ENCODE measurements at regions not wholly inside any gene's neighbourhood (a gene's known extent, or its start where the extent isn't known, plus 50 kb on each side); places are given as distances from the start of the nearest gene placed in this dataset.

DNA sequence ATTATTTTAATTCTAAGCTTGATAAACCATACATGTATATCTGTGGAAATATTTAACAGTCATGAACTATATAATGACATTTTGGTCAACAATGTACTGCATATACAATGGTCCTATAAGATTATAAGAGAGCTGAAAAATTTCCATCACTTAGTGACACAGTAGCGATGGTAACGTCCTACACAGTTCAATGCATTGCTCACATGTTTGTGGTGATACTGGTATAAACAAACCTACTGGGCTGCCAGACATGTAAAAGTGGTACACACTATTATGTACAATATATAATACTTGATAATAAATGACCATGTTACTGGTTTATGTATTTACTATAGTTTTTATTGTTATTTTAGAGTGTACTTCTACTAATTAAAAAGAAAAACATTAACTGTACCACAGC is 841.9 kb downstream of the LTN1 start:
- Histone ChIP-seq H3K4me3 (ENCODE audit: low read length) (no peak overlapping the region), H3K27ac (ENCODE audit: low read depth, low read length) (no peak overlapping the region), H3K9ac (ENCODE audit: extremely low read depth, low read length, poor library complexity, severe bottlenecking) (no peak overlapping the region), H3K27me3 (ENCODE audit: control insufficient read depth, insufficient read depth, low read length, poor library complexity, severe bottlenecking) (no peaks in the 10 kb centered on the region), H3K4me1 (ENCODE audit: control insufficient read depth, insufficient read depth, low read length) (no peaks in the 10 kb centered on the region), H3K36me3 (ENCODE audit: control insufficient read depth, insufficient read depth, low read length) (no peaks in the 10 kb centered on the region), H3K9me3 (ENCODE audit: control insufficient read depth, low read length) (no peaks in the 10 kb centered on the region)
- 95% methylated on average over 2 of the region's 2 CpGs; no CpG with 5 or more reads in 1 of the 2 experiments for WGBS, 2 experiments (ENCODE audit: insufficient coverage in 1 of 2, insufficient read length in 1 of 2)
- no peak for DNase-seq
- TF ChIP-seq CTCF (conservative IDR thresholded peaks at IDR 0.05), result no peak
- Mint-ChIP-seq H3K9me3 (no peaks in the 10 kb centered on the region), H3K4me3 (no peak overlapping the region), H3K36me3 (ENCODE audit: low read depth) (no peaks in the 10 kb centered on the region), H3K4me1 (peaks cover 19% of the 10 kb centered on the region), H3K27ac (no peak overlapping the region), H3K27me3 (ENCODE audit: insufficient read depth) (no peaks in the 10 kb centered on the region)

- WGBS, 2 experiments (ENCODE audit: insufficient coverage in 1 of 2, insufficient read length in 1 of 2), result 92 to 100% methylated on average over 1 to 2 of the region's 4 CpGs
- peaks cover 18% of the 10 kb centered on the region for H3K4me1 Mint-ChIP-seq
- H3K9me3 Mint-ChIP-seq, result no peaks in the 10 kb centered on the region
- no peaks in the 10 kb centered on the region for H3K27me3 ChIP-seq (ENCODE audit: control insufficient read depth, insufficient read depth, low read length, poor library complexity, severe bottlenecking)
- no peaks in the 10 kb centered on the region for H3K36me3 Mint-ChIP-seq (ENCODE audit: low read depth)
- no peaks in the 10 kb centered on the region for H3K9me3 ChIP-seq (ENCODE audit: control insufficient read depth, low read length)
- no peak overlapping the region for H3K4me3 ChIP-seq (ENCODE audit: low read length)
- H3K9ac ChIP-seq (ENCODE audit: extremely low read depth, low read length, poor library complexity, severe bottlenecking), result no peak overlapping the region
- DNase-seq, result no peak
- no peak overlapping the region for H3K27ac Mint-ChIP-seq
- no peak for TF ChIP-seq CTCF (conservative IDR thresholded peaks at IDR 0.05)
- no peak overlapping the region for H3K4me3 Mint-ChIP-seq
- H3K4me1 ChIP-seq (ENCODE audit: control insufficient read depth, insufficient read depth, low read length), result no peaks in the 10 kb centered on the region
- no peaks in the 10 kb centered on the region for H3K36me3 ChIP-seq (ENCODE audit: control insufficient read depth, insufficient read depth, low read length)
- H3K27me3 Mint-ChIP-seq (ENCODE audit: insufficient read depth), result no peaks in the 10 kb centered on the region
- H3K27ac ChIP-seq (ENCODE audit: low read depth, low read length), result no peak overlapping the region
Measured at GRCh38 chr21:28148400-28149064, 844.1 kb downstream of the LTN1 start.

DNA sequence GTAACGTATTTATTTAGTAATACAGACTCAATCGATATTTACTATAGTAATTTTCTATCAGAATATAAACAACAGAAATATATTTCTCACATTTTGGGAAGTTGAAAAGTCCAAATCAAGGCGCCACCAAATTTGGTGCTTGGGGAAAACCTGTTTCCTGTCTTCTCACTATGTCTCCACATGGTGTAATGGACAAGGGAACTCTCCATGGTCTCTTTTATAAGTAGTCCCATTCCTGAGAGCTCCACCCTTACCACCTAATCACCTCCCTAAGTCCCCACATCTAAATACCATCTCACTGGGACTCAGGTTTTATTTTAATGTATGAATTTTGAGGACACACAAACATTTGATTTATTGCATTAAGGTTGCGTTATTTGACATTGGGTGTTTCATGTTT is 848.0 kb downstream of the LTN1 start:
- peaks cover 18% of the 10 kb centered on the region for H3K4me1 Mint-ChIP-seq
- H3K27me3 Mint-ChIP-seq (ENCODE audit: insufficient read depth), result no peaks in the 10 kb centered on the region
- DNase-seq, result no peak
- Histone ChIP-seq H3K4me1 (ENCODE audit: control insufficient read depth, insufficient read depth, low read length) (no peaks in the 10 kb centered on the region), H3K27me3 (ENCODE audit: control insufficient read depth, insufficient read depth, low read length, poor library complexity, severe bottlenecking) (no peaks in the 10 kb centered on the region), H3K9ac (ENCODE audit: extremely low read depth, low read length, poor library complexity, severe bottlenecking) (no peak overlapping the region), H3K9me3 (ENCODE audit: control insufficient read depth, low read length) (peaks cover 3% of the 10 kb centered on the region), H3K4me3 (ENCODE audit: low read length) (no peak overlapping the region), H3K36me3 (ENCODE audit: control insufficient read depth, insufficient read depth, low read length) (no peaks in the 10 kb centered on the region), H3K27ac (ENCODE audit: low read depth, low read length) (no peak overlapping the region)
- whole genome bisulfite sequencing, 2 experiments (ENCODE audit: insufficient coverage in 1 of 2, insufficient read length in 1 of 2), result 94 to 100% methylated on average over 1 of the region's 4 CpGs
- no peak overlapping the region for H3K4me3 Mint-ChIP-seq
- H3K9me3 Mint-ChIP-seq, result peaks cover 5% of the 10 kb centered on the region
- H3K36me3 Mint-ChIP-seq (ENCODE audit: low read depth), result peaks cover 9% of the 10 kb centered on the region
- no peak for TF ChIP-seq CTCF (conservative IDR thresholded peaks at IDR 0.05)
- no peak overlapping the region for H3K27ac Mint-ChIP-seq

Measured in endodermal cell (in vitro differentiated cells).